ENCODE measurements at regions not wholly inside any gene's neighbourhood (a gene's known extent, or its start where the extent isn't known, plus 50 kb on each side); places are given as distances from the start of the nearest gene placed in this dataset.

DNA sequence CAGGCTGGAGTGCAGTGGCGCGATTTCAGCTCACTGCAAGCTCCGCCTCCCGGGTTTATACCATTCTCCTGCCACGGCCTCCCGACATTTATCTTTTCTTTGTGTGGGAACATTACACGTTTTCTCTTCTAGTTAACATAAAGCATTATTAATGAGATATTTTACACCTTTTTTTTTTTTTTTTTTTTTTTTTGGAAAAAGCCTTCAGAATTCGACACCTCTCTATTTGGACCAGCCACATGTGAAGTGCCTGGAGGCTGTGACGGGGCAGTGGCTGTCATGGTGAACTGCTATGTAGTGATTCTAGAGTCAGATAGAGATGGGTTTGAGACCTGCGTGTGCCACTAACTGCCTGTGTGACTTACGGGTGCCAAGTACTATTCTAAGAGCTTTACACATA lies 64.3 kb downstream of the SMIM38 start:
- TF ChIP-seq, protein P1, sequence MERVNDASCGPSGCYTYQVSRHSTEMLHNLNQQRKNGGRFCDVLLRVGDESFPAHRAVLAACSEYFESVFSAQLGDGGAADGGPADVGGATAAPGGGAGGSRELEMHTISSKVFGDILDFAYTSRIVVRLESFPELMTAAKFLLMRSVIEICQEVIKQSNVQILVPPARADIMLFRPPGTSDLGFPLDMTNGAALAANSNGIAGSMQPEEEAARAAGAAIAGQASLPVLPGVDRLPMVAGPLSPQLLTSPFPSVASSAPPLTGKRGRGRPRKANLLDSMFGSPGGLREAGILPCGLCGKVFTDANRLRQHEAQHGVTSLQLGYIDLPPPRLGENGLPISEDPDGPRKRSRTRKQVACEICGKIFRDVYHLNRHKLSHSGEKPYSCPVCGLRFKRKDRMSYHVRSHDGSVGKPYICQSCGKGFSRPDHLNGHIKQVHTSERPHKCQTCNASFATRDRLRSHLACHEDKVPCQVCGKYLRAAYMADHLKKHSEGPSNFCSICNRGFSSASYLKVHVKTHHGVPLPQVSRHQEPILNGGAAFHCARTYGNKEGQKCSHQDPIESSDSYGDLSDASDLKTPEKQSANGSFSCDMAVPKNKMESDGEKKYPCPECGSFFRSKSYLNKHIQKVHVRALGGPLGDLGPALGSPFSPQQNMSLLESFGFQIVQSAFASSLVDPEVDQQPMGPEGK (CRISPR knock-in tag; IDR thresholded peaks at IDR 0.05; ENCODE audit: borderline replicate concordance) = no peak
- TF ChIP-seq, protein P2, sequence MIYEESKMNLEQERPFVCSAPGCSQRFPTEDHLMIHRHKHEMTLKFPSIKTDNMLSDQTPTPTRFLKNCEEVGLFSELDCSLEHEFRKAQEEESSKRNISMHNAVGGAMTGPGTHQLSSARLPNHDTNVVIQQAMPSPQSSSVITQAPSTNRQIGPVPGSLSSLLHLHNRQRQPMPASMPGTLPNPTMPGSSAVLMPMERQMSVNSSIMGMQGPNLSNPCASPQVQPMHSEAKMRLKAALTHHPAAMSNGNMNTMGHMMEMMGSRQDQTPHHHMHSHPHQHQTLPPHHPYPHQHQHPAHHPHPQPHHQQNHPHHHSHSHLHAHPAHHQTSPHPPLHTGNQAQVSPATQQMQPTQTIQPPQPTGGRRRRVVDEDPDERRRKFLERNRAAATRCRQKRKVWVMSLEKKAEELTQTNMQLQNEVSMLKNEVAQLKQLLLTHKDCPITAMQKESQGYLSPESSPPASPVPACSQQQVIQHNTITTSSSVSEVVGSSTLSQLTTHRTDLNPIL (CRISPR knock-in tag; IDR thresholded peaks at IDR 0.05; ENCODE audit: low read depth) = no peak
- TF ChIP-seq ZC3H10 (CRISPR knock-in tag; IDR thresholded peaks at IDR 0.05) (no peak), PPARA (CRISPR knock-in tag; IDR thresholded peaks at IDR 0.05; ENCODE audit: borderline replicate concordance) (no peak), ZFP3 (CRISPR knock-in tag; IDR thresholded peaks at IDR 0.05) (no peak), BACH2 (CRISPR knock-in tag; IDR thresholded peaks at IDR 0.05; ENCODE audit: borderline replicate concordance) (no peak)
- TF ChIP-seq, protein P3, sequence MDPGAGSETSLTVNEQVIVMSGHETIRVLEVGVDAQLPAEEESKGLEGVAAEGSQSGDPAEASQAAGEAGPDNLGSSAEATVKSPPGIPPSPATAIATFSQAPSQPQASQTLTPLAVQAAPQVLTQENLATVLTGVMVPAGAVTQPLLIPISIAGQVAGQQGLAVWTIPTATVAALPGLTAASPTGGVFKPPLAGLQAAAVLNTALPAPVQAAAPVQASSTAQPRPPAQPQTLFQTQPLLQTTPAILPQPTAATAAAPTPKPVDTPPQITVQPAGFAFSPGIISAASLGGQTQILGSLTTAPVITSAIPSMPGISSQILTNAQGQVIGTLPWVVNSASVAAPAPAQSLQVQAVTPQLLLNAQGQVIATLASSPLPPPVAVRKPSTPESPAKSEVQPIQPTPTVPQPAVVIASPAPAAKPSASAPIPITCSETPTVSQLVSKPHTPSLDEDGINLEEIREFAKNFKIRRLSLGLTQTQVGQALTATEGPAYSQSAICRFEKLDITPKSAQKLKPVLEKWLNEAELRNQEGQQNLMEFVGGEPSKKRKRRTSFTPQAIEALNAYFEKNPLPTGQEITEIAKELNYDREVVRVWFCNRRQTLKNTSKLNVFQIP (CRISPR knock-in tag; IDR thresholded peaks at IDR 0.05; ENCODE audit: borderline replicate concordance, low read depth) = no peak
